H1 (cell line): ENCODE measurements at regions not wholly inside any gene's neighbourhood (a gene's known extent, or its start where the extent isn't known, plus 50 kb on each side); places are given as distances from the start of the nearest gene placed in this dataset.

Source experiments
- CTCF ChIA-PET: fragments of 300-600 bp; sonication (Branson Sonifier 250); formaldehyde crosslinking; loops from one replicate; lab custom pipeline; 2021; ENCODE audit not compliant: partially characterized antibody; lab: Charles Lee
- POLR2A ChIA-PET: fragments of 300-600 bp; sonication (Branson Sonifier 250); formaldehyde crosslinking; loops from one replicate; lab custom pipeline; 2021; ENCODE audit warnings: inconsistent platforms; ENCODE audit not compliant: partially characterized antibody; lab: Charles Lee
- DNase-seq, 2 experiments: peaks; one replicate each; pipeline versions ENCODE4 v3.0.0 to v3.0.0-alpha.2; 2010 to 2022; ENCODE audit warnings: low spot score in 2 of 2, low read depth in 1 of 2, mixed read lengths in 1 of 2
- FAIRE-seq: peaks from 2 replicates; lab custom pipeline; 2011; peaks lifted over from hg19 to GRCh38; lab: Jason Lieb, UNC
- H2AFZ ChIP-seq: 2 replicates; pipeline ENCODE4 v1.8.1; 2012; ENCODE audit warnings: low read length, inconsistent platforms
- H2AK5ac ChIP-seq: 2 replicates; pipeline ENCODE4 v1.6.1; 2013; ENCODE audit warnings: low read depth, low read length
- H2BK120ac ChIP-seq: replicated peaks from 2 replicates; pipeline ENCODE3; 2013; ENCODE audit warnings: low read depth, low read length, inconsistent platforms
- H2BK12ac ChIP-seq: 2 replicates; pipeline ENCODE4 v1.6.1; 2013; ENCODE audit warnings: low read depth, low read length
- H2BK15ac ChIP-seq: 2 replicates; pipeline ENCODE4 v1.6.1; 2013; ENCODE audit warnings: low read length
- H2BK20ac ChIP-seq: 2 replicates; pipeline ENCODE4 v1.6.1; 2013; ENCODE audit warnings: low read length
- H2BK5ac ChIP-seq: 2 replicates; pipeline ENCODE4 v1.6.1; 2013; ENCODE audit warnings: low read depth, low read length
- H3K14ac ChIP-seq: 2 replicates; pipeline ENCODE4 v1.6.1; 2013; ENCODE audit warnings: inconsistent platforms; ENCODE audit not compliant: insufficient read length
- H3K18ac ChIP-seq: 2 replicates; pipeline ENCODE4 v1.6.1; 2013; ENCODE audit warnings: low read length; ENCODE audit errors: extremely low read depth
- H3K23ac ChIP-seq: 2 replicates; pipeline ENCODE4 v1.6.1; 2013; ENCODE audit warnings: inconsistent platforms; ENCODE audit not compliant: insufficient read length
- H3K23me2 ChIP-seq: 2 replicates; pipeline ENCODE4 v1.6.1; 2013; ENCODE audit warnings: low read depth, low read length
- H3K27ac ChIP-seq: 2 replicates; pipeline ENCODE4 v1.6.1; 2011; ENCODE audit warnings: low read depth, low read length, inconsistent platforms
- H3K27me3 ChIP-seq, 4 experiments: replicated peaks in 1 of 4; 1 replicate in 1 of 4; 2 replicates in 3 of 4; pipeline versions ENCODE4 v1.6.1 to v1.8.1; 2011 to 2013; ENCODE audit warnings: low read length in 3 of 4, mild to moderate bottlenecking in 3 of 4, inconsistent platforms in 2 of 4, mixed read lengths in 2 of 4, moderate library complexity in 1 of 4; ENCODE audit not compliant: control insufficient read depth in 3 of 4, insufficient read depth in 3 of 4; ENCODE audit errors: extremely low read depth in 1 of 4
- H3K36me3 ChIP-seq, 4 experiments: 2 replicates each; pipeline versions ENCODE4 v1.6.1 to v1.8.1; 2011 to 2013; ENCODE audit warnings: mild to moderate bottlenecking in 4 of 4, low read length in 3 of 4, moderate library complexity in 2 of 4, control low read depth in 1 of 4, inconsistent platforms in 1 of 4; ENCODE audit not compliant: insufficient read depth in 4 of 4, control insufficient read depth in 2 of 4
- H3K4ac ChIP-seq: replicated peaks from 2 replicates; pipeline ENCODE3; 2013; ENCODE audit warnings: low read length, low read depth, mixed read lengths, inconsistent platforms; ENCODE audit not compliant: insufficient read length
- H3K4me1 ChIP-seq, 4 experiments: replicated peaks in 1 of 4; 1 replicate in 1 of 4; 2 replicates in 3 of 4; pipeline versions ENCODE4 v1.6.1 to v1.8.1; 2011 to 2013; ENCODE audit warnings: low read length in 3 of 4, inconsistent platforms in 2 of 4, mixed read lengths in 1 of 4; ENCODE audit not compliant: insufficient read depth in 4 of 4, control insufficient read depth in 3 of 4
- H3K4me2 ChIP-seq, 2 experiments: 2 replicates each; pipeline versions ENCODE4 v1.6.1 to v1.8.1; 2011 to 2013; ENCODE audit warnings: low read depth in 2 of 2, low read length in 2 of 2, control low read depth in 1 of 2, inconsistent platforms in 1 of 2, mild to moderate bottlenecking in 1 of 2; ENCODE audit not compliant: insufficient read depth in 1 of 2
- H3K4me3 ChIP-seq, 4 experiments: fragments of 200-600, 300-600 bp in 1 of 4; sonication (generic), shearing (Covaris generic), sonication (Bioruptor Twin) in 1 of 4; 2 replicates each; pipeline versions ENCODE4 v1.5.1 to v1.8.1; 2011 to 2016; ENCODE audit warnings: low read length in 4 of 4, low read depth in 3 of 4, control low read depth in 2 of 4, inconsistent platforms in 2 of 4, mild to moderate bottlenecking in 2 of 4, mixed read lengths in 1 of 4, moderate library complexity in 1 of 4; ENCODE audit not compliant: insufficient read depth in 2 of 4; ENCODE audit errors: extremely low read depth in 1 of 4
- H3K56ac ChIP-seq: replicated peaks from 2 replicates; pipeline ENCODE3; 2013; ENCODE audit warnings: low read depth, mild to moderate bottlenecking, mixed read lengths, low read length, inconsistent platforms; ENCODE audit not compliant: insufficient read length
- H3K79me1 ChIP-seq: 2 replicates; pipeline ENCODE4 v1.6.1; 2013; ENCODE audit warnings: low read depth, low read length, control low read depth
- H3K79me2 ChIP-seq, 2 experiments: 2 replicates each; pipeline versions ENCODE4 v1.6.1 to v1.8.1; 2012 to 2013; ENCODE audit warnings: low read length in 2 of 2, mild to moderate bottlenecking in 2 of 2, inconsistent platforms in 1 of 2; ENCODE audit not compliant: insufficient read depth in 2 of 2, control insufficient read depth in 1 of 2
- H3K9ac ChIP-seq, 4 experiments: replicated peaks in 1 of 4; 1 replicate in 1 of 4; 2 replicates in 3 of 4; pipeline versions ENCODE4 v1.6.1 to v1.8.1; 2011 to 2013; ENCODE audit warnings: low read depth in 3 of 4, low read length in 3 of 4, control low read depth in 2 of 4, mild to moderate bottlenecking in 2 of 4, moderate library complexity in 2 of 4, inconsistent platforms in 1 of 4; ENCODE audit errors: extremely low read depth in 1 of 4
- H3K9me3 ChIP-seq, 2 experiments: 2 replicates each; pipeline versions ENCODE4 v1.6.1 to v1.8.1; 2012 to 2013; ENCODE audit warnings: mild to moderate bottlenecking in 2 of 2, moderate library complexity in 2 of 2, control low read depth in 1 of 2, inconsistent platforms in 1 of 2, low read depth in 1 of 2, low read length in 1 of 2, mixed read lengths in 1 of 2; ENCODE audit not compliant: insufficient read depth in 2 of 2
- H4K20me1 ChIP-seq, 2 experiments: replicated peaks in 1 of 2; 2 replicates each; pipeline versions ENCODE3 to v1.8.1; 2011 to 2013; ENCODE audit warnings: inconsistent platforms in 2 of 2, low read length in 2 of 2, mild to moderate bottlenecking in 1 of 2; ENCODE audit not compliant: insufficient read depth in 2 of 2, control insufficient read depth in 1 of 2
- H4K5ac ChIP-seq: 2 replicates; pipeline ENCODE4 v1.6.1; 2013; ENCODE audit warnings: low read length, low read depth, mixed read lengths, inconsistent platforms; ENCODE audit not compliant: insufficient read length
- H4K8ac ChIP-seq: 2 replicates; pipeline ENCODE4 v1.8.0; 2013; ENCODE audit warnings: mild to moderate bottlenecking, moderate library complexity, low read length, inconsistent platforms; ENCODE audit not compliant: insufficient read depth; ENCODE audit errors: extremely low read depth
- H4K91ac ChIP-seq: replicated peaks from 2 replicates; pipeline ENCODE3; 2013; ENCODE audit warnings: low read length, mixed read lengths, inconsistent platforms; ENCODE audit not compliant: insufficient read length
- ASH2L ChIP-seq: fragments of 200-600, 300-600 bp; sonication (generic); IDR thresholded peaks from one replicate; pipeline ENCODE4 v1.7.1; 2017; ENCODE audit warnings: low read length
- ATF3 ChIP-seq: IDR thresholded peaks from 2 replicates; pipeline ENCODE4 v1.6.1; 2011; ENCODE audit warnings: low read depth, mild to moderate bottlenecking, low read length; ENCODE audit not compliant: insufficient read depth
- BACH1 ChIP-seq: IDR thresholded peaks from 2 replicates; pipeline ENCODE4 v1.6.1; 2012; ENCODE audit warnings: low read length, improper control_type of control experiment
- CHD1 ChIP-seq: IDR thresholded peaks from 2 replicates; pipeline ENCODE4 v1.6.1; 2012; ENCODE audit warnings: low read depth, low read length, improper control_type of control experiment
- CTBP2 ChIP-seq: IDR thresholded peaks from 2 replicates; pipeline ENCODE4 v1.7.0; 2011; ENCODE audit warnings: borderline replicate concordance, mild to moderate bottlenecking, moderate library complexity, mixed read lengths, low read length; ENCODE audit not compliant: insufficient read depth, insufficient read length
- EP300 ChIP-seq, 2 experiments: IDR thresholded peaks; 1 replicate in 1 of 2; 2 replicates in 1 of 2; pipeline ENCODE4 v1.6.1; 2011 to 2012; ENCODE audit warnings: low read depth in 2 of 2, low read length in 2 of 2, mild to moderate bottlenecking in 2 of 2, borderline replicate concordance in 1 of 2, inconsistent platforms in 1 of 2, moderate library complexity in 1 of 2
- FOSL1 ChIP-seq: IDR thresholded peaks from 2 replicates; pipeline ENCODE4 v1.6.1; 2011; ENCODE audit warnings: mild to moderate bottlenecking, low read depth, low read length, moderate library complexity; ENCODE audit not compliant: insufficient read depth
- HDAC6 ChIP-seq: IDR thresholded peaks from one replicate; pipeline ENCODE4 v1.7.1; 2012; ENCODE audit warnings: low read depth, mild to moderate bottlenecking, inconsistent platforms, low read length, moderate library complexity
- POU5F1 ChIP-seq: IDR thresholded peaks from 2 replicates; pipeline ENCODE4 v1.6.1; 2011; ENCODE audit warnings: low read depth, mild to moderate bottlenecking, low read length, moderate library complexity
- SIX5 ChIP-seq: IDR thresholded peaks from 2 replicates; pipeline ENCODE4 v1.6.1; 2011; ENCODE audit warnings: mild to moderate bottlenecking, low read depth, low read length
- SRF ChIP-seq: IDR thresholded peaks from 2 replicates; pipeline ENCODE4 v1.6.1; 2011; ENCODE audit warnings: mild to moderate bottlenecking, low read depth, low read length, moderate library complexity
- TAF7 ChIP-seq: optimal IDR thresholded peaks from 2 replicates; pipeline ENCODE3; 2011; ENCODE audit warnings: low read depth, mild to moderate bottlenecking, inconsistent platforms, low read length, moderate library complexity, borderline replicate concordance
- ZNF274 ChIP-seq: IDR thresholded peaks from 2 replicates; pipeline ENCODE4 v1.7.0; 2012; ENCODE audit warnings: low read length, borderline replicate concordance; ENCODE audit errors: extremely low read depth
- WGBS, 2 experiments: shearing (Covaris generic) in 1 of 2; methylation state at CpG; one replicate each; pipeline versions ENCODE4 v1.1.6 to v1.1.7; 2013 to 2015; ENCODE audit warnings: low lambda C conversion rate in 2 of 2, mixed read lengths in 2 of 2, inconsistent platforms in 1 of 2, low coverage in 1 of 2, missing lambda C conversion rate in 1 of 2; ENCODE audit not compliant: insufficient replicate concordance in 2 of 2, insufficient coverage in 1 of 2, insufficient read length in 1 of 2; ENCODE audit errors: extremely low coverage in 1 of 2, missing lambda C conversion rate in 1 of 2; 5-methylcytosine and 5-hydroxymethylcytosine counted together

- H3K23ac ChIP-seq, result no peak overlapping the region
Measured at GRCh38 chr18:45412577-45412976, 202.7 kb upstream of the SLC14A2 start.

More at GRCh38 chr18:45412577-45412976, 202.7 kb upstream of the SLC14A2 start:
- 89% methylated on average over 1 of the region's 1 CpG; no CpG with 5 or more reads in 1 of the 2 experiments for WGBS, 2 experiments
- H3K56ac ChIP-seq, result no peak overlapping the region
- H3K4me3 ChIP-seq, result no peak overlapping the region
- H3K4me1 ChIP-seq, result peaks cover 2 to 8% (median 5%) of the 10 kb centered on the region in 4 experiments; a peak in 4 of 7 replicates
- H2BK15ac ChIP-seq, result no peak overlapping the region
- no peaks in the 10 kb centered on the region for H3K23me2 ChIP-seq
- CTCF ChIA-PET, result no interaction called here
- H2BK20ac ChIP-seq, result no peak overlapping the region
- no peaks in the 10 kb centered on the region for H4K20me1 ChIP-seq
- no peak overlapping the region for H3K18ac ChIP-seq
- no peak overlapping the region for H2AFZ ChIP-seq
- TF ChIP-seq SIX5 (no peak), HDAC6 (no peak), POU5F1 (no peak), TAF7 (no peak), SRF (no peak), FOSL1 (no peak), ZNF274 (no peak), CHD1 (no peak), BACH1 (no peak), EP300 (IDR thresholded peaks at IDR 0.05; ENCODE audit: borderline replicate concordance in 1 of 2, low read depth in 2 of 2, low read length in 2 of 2) (no peak), ASH2L (no peak), ATF3 (no peak), CTBP2 (no peak)
- H2BK5ac ChIP-seq, result no peak overlapping the region
- no peak overlapping the region for H3K27ac ChIP-seq
- no peak overlapping the region for H3K14ac ChIP-seq
- H3K79me2 ChIP-seq, result no peaks in the 10 kb centered on the region
- H3K36me3 ChIP-seq, result no peaks in the 10 kb centered on the region
- no peak overlapping the region for H4K8ac ChIP-seq
- POLR2A ChIA-PET, result no interaction called here
- H3K79me1 ChIP-seq, result no peaks in the 10 kb centered on the region
- peaks cover 0 to 2% of the 10 kb centered on the region in 2 experiments; a peak in 1 of 4 replicates for H3K9me3 ChIP-seq
- no peak overlapping the region for H4K5ac ChIP-seq
- DNase-seq, result no peak
- H4K91ac ChIP-seq, result peak overlapping the region; percentile 20
- no peak overlapping the region for H3K4ac ChIP-seq
- H3K4me2 ChIP-seq, result no peak overlapping the region
- no peak overlapping the region for H2BK120ac ChIP-seq
- no peak overlapping the region for H2AK5ac ChIP-seq
- no peak overlapping the region for H3K9ac ChIP-seq
- no peak for FAIRE-seq
- H2BK12ac ChIP-seq, result no peak overlapping the region
- peaks cover 0 to 1% (median 0%) of the 10 kb centered on the region in 4 experiments; a peak in 1 of 7 replicates for H3K27me3 ChIP-seq
